Neutrophil (primary cell): ENCODE measurements at regions not wholly inside any gene's neighbourhood (a gene's known extent, or its start where the extent isn't known, plus 50 kb on each side); places are given as distances from the start of the nearest gene placed in this dataset.

Source experiments
- H3K27ac ChIP-seq: fragments of 200-600 bp; sonication (generic); 2 replicates; pipeline ENCODE4 v1.5.1; 2016; ENCODE audit warnings: mild to moderate bottlenecking, moderate library complexity
- H3K27me3 ChIP-seq: fragments of 200-600 bp; sonication (generic); 2 replicates; pipeline ENCODE4 v1.6.0; 2016; ENCODE audit warnings: mild to moderate bottlenecking
- H3K36me3 ChIP-seq: fragments of 200-600 bp; sonication (generic); 2 replicates; pipeline ENCODE4 v1.5.1; 2017
- H3K4me1 ChIP-seq, 2 experiments: fragments of 200-600 bp in 1 of 2; sonication (generic) in 1 of 2; 1 replicate in 1 of 2; 2 replicates in 1 of 2; pipeline versions ENCODE4 v1.5.1 to v1.6.1; 2013 to 2016; ENCODE audit warnings: low read depth in 1 of 2, low read length in 1 of 2, mild to moderate bottlenecking in 1 of 2, moderate library complexity in 1 of 2; ENCODE audit not compliant: control insufficient read depth in 1 of 2, insufficient read depth in 1 of 2
- H3K4me3 ChIP-seq, 2 experiments: fragments of 200-600 bp in 1 of 2; sonication (generic) in 1 of 2; 1 replicate in 1 of 2; 2 replicates in 1 of 2; pipeline ENCODE4 v1.5.1; 2013 to 2016; ENCODE audit warnings: low read depth in 1 of 2, low read length in 1 of 2, mild to moderate bottlenecking in 1 of 2, moderate library complexity in 1 of 2
- H3K9me3 ChIP-seq: fragments of 200-600 bp; sonication (generic); 2 replicates; pipeline ENCODE4 v1.5.1; 2016
- TF ChIP-seq, protein P1 (sequence below): fragments of 200-600 bp; sonication (generic); IDR thresholded peaks from 2 replicates; pipeline ENCODE4 v1.5.1; 2016; ENCODE audit warnings: antibody characterized with exemption

DNA sequence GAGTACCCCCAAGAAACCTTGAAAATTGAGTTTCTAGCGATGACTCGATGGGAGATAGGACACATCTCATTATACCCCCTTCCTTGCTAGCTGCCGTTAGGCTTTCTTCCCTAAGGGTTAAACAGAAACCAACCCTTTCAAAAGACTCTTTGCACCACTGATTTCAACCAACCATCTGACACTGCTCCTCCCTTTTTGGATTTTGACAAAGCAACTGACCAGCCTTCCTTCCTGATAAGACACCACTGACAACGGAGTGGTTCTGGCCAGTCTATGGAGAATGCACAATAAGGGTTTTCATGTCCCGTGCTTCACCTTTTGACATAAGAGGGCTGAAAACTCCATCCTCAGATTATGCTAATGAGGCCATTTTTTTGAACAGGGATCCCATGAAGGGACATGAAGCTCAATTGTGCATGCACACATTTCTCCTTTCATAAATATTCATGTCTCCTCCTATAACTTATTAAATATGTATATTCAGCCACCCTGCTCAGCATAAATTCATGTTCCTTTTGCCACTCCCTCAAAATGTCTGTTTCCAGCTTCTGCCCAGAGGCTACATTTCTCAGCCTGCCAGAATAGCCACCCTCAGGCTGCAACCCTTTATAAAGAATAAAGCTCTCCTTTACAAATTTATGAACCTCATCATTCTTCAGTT lies 52.8 kb upstream of the SLC35F5 start:
- Histone ChIP-seq H3K4me3 (no peak overlapping the region), H3K36me3 (no peaks in the 10 kb centered on the region), H3K4me1 (no peaks in the 10 kb centered on the region), H3K27ac (no peak overlapping the region), H3K9me3 (no peaks in the 10 kb centered on the region), H3K27me3 (no peaks in the 10 kb centered on the region)
- TF ChIP-seq, protein P1, sequence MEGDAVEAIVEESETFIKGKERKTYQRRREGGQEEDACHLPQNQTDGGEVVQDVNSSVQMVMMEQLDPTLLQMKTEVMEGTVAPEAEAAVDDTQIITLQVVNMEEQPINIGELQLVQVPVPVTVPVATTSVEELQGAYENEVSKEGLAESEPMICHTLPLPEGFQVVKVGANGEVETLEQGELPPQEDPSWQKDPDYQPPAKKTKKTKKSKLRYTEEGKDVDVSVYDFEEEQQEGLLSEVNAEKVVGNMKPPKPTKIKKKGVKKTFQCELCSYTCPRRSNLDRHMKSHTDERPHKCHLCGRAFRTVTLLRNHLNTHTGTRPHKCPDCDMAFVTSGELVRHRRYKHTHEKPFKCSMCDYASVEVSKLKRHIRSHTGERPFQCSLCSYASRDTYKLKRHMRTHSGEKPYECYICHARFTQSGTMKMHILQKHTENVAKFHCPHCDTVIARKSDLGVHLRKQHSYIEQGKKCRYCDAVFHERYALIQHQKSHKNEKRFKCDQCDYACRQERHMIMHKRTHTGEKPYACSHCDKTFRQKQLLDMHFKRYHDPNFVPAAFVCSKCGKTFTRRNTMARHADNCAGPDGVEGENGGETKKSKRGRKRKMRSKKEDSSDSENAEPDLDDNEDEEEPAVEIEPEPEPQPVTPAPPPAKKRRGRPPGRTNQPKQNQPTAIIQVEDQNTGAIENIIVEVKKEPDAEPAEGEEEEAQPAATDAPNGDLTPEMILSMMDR = no peak

DNA sequence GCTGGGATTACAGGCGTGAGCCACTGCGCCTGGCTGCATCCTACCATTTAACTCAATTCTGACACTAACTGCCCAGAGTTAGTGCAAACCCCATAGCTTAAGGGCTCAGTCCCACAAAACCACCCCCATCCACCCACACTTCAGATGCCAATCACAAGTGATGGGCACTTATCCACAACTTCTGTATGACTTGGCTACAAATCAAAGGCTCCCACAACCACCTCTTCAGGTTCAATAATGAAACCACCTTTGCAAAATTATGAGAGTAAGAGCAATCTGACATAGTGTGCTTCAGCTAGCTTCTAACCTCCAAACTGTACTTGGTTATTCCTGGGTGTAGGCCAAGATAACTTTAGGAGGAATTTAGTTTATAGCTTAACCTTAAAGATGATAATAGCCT lies 51.3 kb upstream of the SLC35F5 start:
- no peaks in the 10 kb centered on the region for H3K27me3 ChIP-seq
- H3K4me1 ChIP-seq = no peaks in the 10 kb centered on the region
- no peak overlapping the region for H3K4me3 ChIP-seq
- no peaks in the 10 kb centered on the region for H3K9me3 ChIP-seq
- H3K36me3 ChIP-seq = no peaks in the 10 kb centered on the region
- H3K27ac ChIP-seq = no peak overlapping the region
- TF ChIP-seq, protein P1 = no peak

DNA sequence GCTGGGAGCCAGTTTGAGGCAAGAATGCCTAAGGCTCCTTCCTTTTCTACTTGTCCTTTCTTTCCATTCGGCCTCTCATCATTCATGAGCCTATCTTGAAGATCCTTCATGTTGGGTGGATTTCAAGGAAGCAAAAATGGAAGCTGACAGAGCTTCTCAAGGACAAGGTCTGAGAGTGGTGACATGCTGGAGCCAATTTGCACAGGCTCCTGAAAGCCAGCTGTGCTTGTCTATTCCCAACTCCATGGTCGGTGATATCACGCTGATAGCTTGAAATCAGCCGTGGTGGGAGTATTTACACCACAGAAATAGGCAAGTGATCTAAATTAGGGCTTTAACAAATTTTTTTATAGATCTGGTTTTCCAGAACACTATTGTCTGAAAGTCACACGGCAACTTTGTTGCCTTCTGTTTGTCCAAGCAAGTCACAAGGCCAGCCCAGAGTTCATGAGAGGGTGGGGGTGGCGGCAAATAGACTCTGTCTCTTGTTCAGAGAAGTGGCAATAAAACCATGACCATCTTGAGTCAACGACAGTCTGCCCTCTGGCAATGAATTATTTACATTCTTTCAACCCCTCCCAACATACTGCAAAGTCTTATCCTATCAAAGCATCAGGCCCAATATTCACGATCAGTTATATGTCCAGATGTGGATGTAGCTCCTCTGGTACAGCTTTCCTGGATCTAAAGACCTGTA lies 49.9 kb upstream of the SLC35F5 start:
- H3K36me3 ChIP-seq = no peaks in the 10 kb centered on the region
- TF ChIP-seq, protein P1 = no peak

More for the DNA sequence above, 49.9 kb upstream of the SLC35F5 start:
- no peaks in the 10 kb centered on the region for H3K27me3 ChIP-seq
- no peak overlapping the region for H3K27ac ChIP-seq
- no peak overlapping the region for H3K4me3 ChIP-seq
- H3K4me1 ChIP-seq = no peaks in the 10 kb centered on the region
- H3K9me3 ChIP-seq = no peaks in the 10 kb centered on the region
